ENCODE measurements at regions not wholly inside any gene's neighbourhood (a gene's known extent, or its start where the extent isn't known, plus 50 kb on each side); places are given as distances from the start of the nearest gene placed in this dataset.
"Not testable (repeated sequence)": the region's sequence is repeated elsewhere in the genome, so short reads cannot be mapped to it uniquely, and the experiment has no call there.

DNA sequence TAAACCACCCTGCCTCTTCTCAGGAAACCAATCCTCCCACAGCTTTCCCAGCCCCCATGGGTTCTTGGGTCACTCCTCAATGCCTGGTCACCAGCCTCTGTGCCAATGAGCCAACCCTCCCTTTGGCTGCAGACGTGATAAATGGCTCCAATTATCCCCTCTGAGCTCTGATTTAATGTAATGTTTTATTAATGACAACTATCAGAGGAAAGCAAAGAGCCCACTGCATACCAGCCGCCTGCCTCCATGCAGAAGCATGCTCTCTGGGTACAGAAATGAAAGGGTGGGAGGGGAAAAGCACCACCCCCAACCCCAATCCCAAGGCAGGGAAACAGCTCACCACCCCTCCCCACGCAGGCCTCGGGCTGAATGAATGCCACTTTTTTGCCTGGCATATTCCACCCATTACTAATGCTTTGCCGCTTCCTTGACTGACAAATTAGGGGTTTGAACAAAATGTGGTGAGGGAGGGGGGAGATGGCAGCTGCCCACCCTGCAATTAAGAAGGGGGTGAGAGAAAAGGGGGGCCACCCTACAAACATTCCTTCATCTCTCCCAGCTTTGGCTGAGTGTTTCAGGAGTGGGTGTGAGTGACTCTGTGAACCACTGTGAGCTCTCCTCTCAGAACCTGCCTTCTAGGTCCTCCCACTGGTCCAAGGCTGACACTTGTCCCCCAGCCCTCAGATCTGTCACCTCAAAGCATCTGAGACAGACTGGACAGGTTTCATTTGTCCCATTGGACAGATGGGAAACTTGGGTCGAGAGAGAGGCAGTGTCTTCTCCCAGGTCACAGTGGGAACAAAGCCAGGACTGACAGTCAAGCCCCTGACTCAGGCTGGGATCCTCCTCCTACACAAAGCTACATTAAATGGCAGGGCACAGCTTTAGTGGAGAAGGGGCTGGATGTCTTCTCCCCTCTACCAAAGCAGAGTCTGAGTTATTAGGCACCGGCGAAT lies 161.5 kb downstream of the TMEM132E start:
- TF ChIP-seq POLR2A (IDR thresholded peaks at IDR 0.05) (no peak), EP300 (IDR thresholded peaks at IDR 0.05) (no peak), CTCF (IDR thresholded peaks at IDR 0.05) (no peak)
- Histone ChIP-seq H3K4me1 (no peaks in the 10 kb centered on the region), H3K9me3 (peaks cover 0 to 8% (median 0%) of the 10 kb centered on the region in 4 donors), H3K4me3 (no peak overlapping the region), H3K27ac (no peak overlapping the region), H3K27me3 (no peaks in the 10 kb centered on the region), H3K36me3 (no peaks in the 10 kb centered on the region)
- no peak for DNase-seq (ENCODE audit: low spot score in 2 of 2)
- WGBS, 2 donors: 42 to 44% methylated on average over 8 of the region's 8 CpGs

GRCh38 chr17:34739386-34739785 lies 160.0 kb downstream of the TMEM132E start:
- Histone ChIP-seq H3K4me3 (no peak overlapping the region), H3K4me1 (no peaks in the 10 kb centered on the region), H3K36me3 (no peaks in the 10 kb centered on the region), H3K9me3 (peaks cover 0 to 8% (median 0%) of the 10 kb centered on the region in 4 donors), H3K27me3 (no peaks in the 10 kb centered on the region), H3K27ac (no peak overlapping the region)
- 58 to 59% methylated on average over 5 of the region's 5 CpGs for WGBS, 2 donors
- DNase-seq (ENCODE audit: low spot score in 2 of 2): no peak
- no peak for TF ChIP-seq EP300 (IDR thresholded peaks at IDR 0.05)
- no peak for TF ChIP-seq CTCF (IDR thresholded peaks at IDR 0.05)

DNA sequence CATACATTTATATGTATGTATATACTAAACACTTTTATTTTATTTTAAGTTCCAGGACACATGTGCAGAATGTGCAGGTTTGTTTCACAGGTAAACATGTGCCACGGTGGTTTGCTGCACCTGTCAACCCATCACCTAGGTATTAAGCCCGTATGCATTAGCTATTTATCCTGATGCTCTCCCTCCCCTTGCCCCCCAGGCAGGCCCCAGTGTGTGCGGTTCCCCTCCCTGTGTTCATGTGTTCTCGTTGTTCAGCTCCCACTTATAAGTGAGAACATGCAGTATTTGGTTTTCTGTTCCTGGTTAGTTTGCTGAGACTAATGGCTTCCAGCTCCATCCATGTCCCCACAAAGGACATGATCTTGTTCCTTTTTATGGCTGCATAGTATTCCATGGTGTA lies 158.3 kb downstream of the TMEM132E start:
- H3K27ac ChIP-seq; H3K9me3 ChIP-seq; H3K27me3 ChIP-seq; DNase-seq (ENCODE audit: low spot score in 2 of 2); H3K4me1 ChIP-seq; H3K36me3 ChIP-seq; H3K4me3 ChIP-seq: not testable (repeated sequence)
- WGBS, 2 donors: 77 to 89% methylated on average over 4 of the region's 4 CpGs

GRCh38 chr17:34736611-34737010 lies 157.2 kb downstream of the TMEM132E start:
- Histone ChIP-seq H3K9me3 (peaks cover 0 to under 1% (median 0%) of the 10 kb centered on the region in 4 donors), H3K27me3 (no peaks in the 10 kb centered on the region), H3K27ac (no peak overlapping the region), H3K4me1 (no peaks in the 10 kb centered on the region), H3K4me3 (no peak overlapping the region), H3K36me3 (no peaks in the 10 kb centered on the region)
- no peak for DNase-seq (ENCODE audit: low spot score in 2 of 2)
- TF ChIP-seq CTCF (IDR thresholded peaks at IDR 0.05): no peak
- no peak for TF ChIP-seq POLR2A (IDR thresholded peaks at IDR 0.05)
- TF ChIP-seq EP300 (IDR thresholded peaks at IDR 0.05): no peak
- WGBS, 2 donors: 71 to 74% methylated on average over 8 of the region's 8 CpGs

- 47 to 50% methylated on average over 5 of the region's 5 CpGs for WGBS, 2 donors
- peaks cover 0 to 4% (median 0%) of the 10 kb centered on the region in 4 donors for H3K9me3 ChIP-seq
- H3K27me3 ChIP-seq: no peaks in the 10 kb centered on the region
- DNase-seq (ENCODE audit: low spot score in 2 of 2): no peak
- no peaks in the 10 kb centered on the region for H3K4me1 ChIP-seq
- H3K36me3 ChIP-seq: no peaks in the 10 kb centered on the region
- H3K4me3 ChIP-seq: no peak overlapping the region
- H3K27ac ChIP-seq: no peak overlapping the region
- TF ChIP-seq EP300 (IDR thresholded peaks at IDR 0.05): no peak
- no peak for TF ChIP-seq POLR2A (IDR thresholded peaks at IDR 0.05)
- no peak for TF ChIP-seq CTCF (IDR thresholded peaks at IDR 0.05)
Observed at GRCh38 chr17:34733333-34733732, 154.0 kb downstream of the TMEM132E start.

All from tibial nerve (tissue), 4 donors.